IPS-18a (cell line): ENCODE measurements at regions not wholly inside any gene's neighbourhood (a gene's known extent, or its start where the extent isn't known, plus 50 kb on each side); places are given as distances from the start of the nearest gene placed in this dataset.
"Not testable (repeated sequence)": the region's sequence is repeated elsewhere in the genome, so short reads cannot be mapped to it uniquely, and the experiment has no call there.

Source experiments
- H3K27ac ChIP-seq: one replicate; pipeline ENCODE4 v1.5.1; 2013; ENCODE audit warnings: low read length
- H3K27me3 ChIP-seq: one replicate; pipeline ENCODE4 v1.6.1; 2013; ENCODE audit warnings: mild to moderate bottlenecking, low read length; ENCODE audit not compliant: control insufficient read depth, insufficient read depth
- H3K36me3 ChIP-seq: one replicate; pipeline ENCODE4 v1.6.1; 2013; ENCODE audit warnings: low read depth, low read length; ENCODE audit not compliant: control insufficient read depth
- H3K4me1 ChIP-seq: one replicate; pipeline ENCODE4 v1.6.1; 2013; ENCODE audit warnings: low read depth, low read length; ENCODE audit not compliant: control insufficient read depth
- H3K4me3 ChIP-seq: one replicate; pipeline ENCODE4 v1.5.1; 2013; ENCODE audit warnings: low read length
- H3K9ac ChIP-seq: one replicate; pipeline ENCODE4 v1.6.1; 2013; ENCODE audit warnings: mild to moderate bottlenecking, low read length, moderate library complexity
- H3K9me3 ChIP-seq: one replicate; pipeline ENCODE4 v1.6.1; 2013; ENCODE audit warnings: low read depth, low read length; ENCODE audit not compliant: control insufficient read depth

- no peaks in the 10 kb centered on the region for H3K27me3 ChIP-seq
- no peaks in the 10 kb centered on the region for H3K36me3 ChIP-seq
- H3K4me3 ChIP-seq = no peak overlapping the region
- no peaks in the 10 kb centered on the region for H3K9me3 ChIP-seq
- H3K9ac ChIP-seq = no peak overlapping the region
- no peak overlapping the region for H3K27ac ChIP-seq
- no peaks in the 10 kb centered on the region for H3K4me1 ChIP-seq
Measured at GRCh38 chr9:31174681-31175080, 1209.8 kb upstream of the ACO1 start.

GRCh38 chr9:31183866-31184265 lies 1200.6 kb upstream of the ACO1 start:
- Histone ChIP-seq H3K4me3 (no peak overlapping the region), H3K9ac (no peak overlapping the region), H3K27me3 (no peaks in the 10 kb centered on the region), H3K36me3 (no peaks in the 10 kb centered on the region), H3K4me1 (no peaks in the 10 kb centered on the region), H3K9me3 (no peaks in the 10 kb centered on the region), H3K27ac (no peak overlapping the region)

- H3K27ac ChIP-seq = no peak overlapping the region
- H3K4me3 ChIP-seq = no peak overlapping the region
- no peaks in the 10 kb centered on the region for H3K4me1 ChIP-seq
- H3K36me3 ChIP-seq = no peaks in the 10 kb centered on the region
- H3K27me3 ChIP-seq = no peaks in the 10 kb centered on the region
- H3K9ac ChIP-seq = no peak overlapping the region
- no peaks in the 10 kb centered on the region for H3K9me3 ChIP-seq
Measured at GRCh38 chr9:31185831-31186230, 1198.6 kb upstream of the ACO1 start.

- Histone ChIP-seq H3K27me3 (no peaks in the 10 kb centered on the region), H3K9ac (no peak overlapping the region), H3K9me3 (no peaks in the 10 kb centered on the region), H3K36me3 (no peaks in the 10 kb centered on the region), H3K4me1 (no peaks in the 10 kb centered on the region), H3K4me3 (no peak overlapping the region), H3K27ac (no peak overlapping the region)
Measured at GRCh38 chr9:31188496-31188895, 1195.9 kb upstream of the ACO1 start.

GRCh38 chr9:31210978-31211570 lies 1173.4 kb upstream of the ACO1 start:
- H3K36me3 ChIP-seq = no peaks in the 10 kb centered on the region
- no peak overlapping the region for H3K9ac ChIP-seq
- H3K4me1 ChIP-seq = no peaks in the 10 kb centered on the region
- H3K27me3 ChIP-seq = no peaks in the 10 kb centered on the region
- H3K4me3 ChIP-seq = no peak overlapping the region
- H3K27ac ChIP-seq = no peak overlapping the region
- no peaks in the 10 kb centered on the region for H3K9me3 ChIP-seq

- H3K9me3 ChIP-seq, H3K27me3 ChIP-seq, H3K36me3 ChIP-seq, H3K4me1 ChIP-seq, H3K27ac ChIP-seq, H3K9ac ChIP-seq, H3K4me3 ChIP-seq: not testable (repeated sequence)
Measured at GRCh38 chr9:31229976-31230375, 1154.5 kb upstream of the ACO1 start.

DNA sequence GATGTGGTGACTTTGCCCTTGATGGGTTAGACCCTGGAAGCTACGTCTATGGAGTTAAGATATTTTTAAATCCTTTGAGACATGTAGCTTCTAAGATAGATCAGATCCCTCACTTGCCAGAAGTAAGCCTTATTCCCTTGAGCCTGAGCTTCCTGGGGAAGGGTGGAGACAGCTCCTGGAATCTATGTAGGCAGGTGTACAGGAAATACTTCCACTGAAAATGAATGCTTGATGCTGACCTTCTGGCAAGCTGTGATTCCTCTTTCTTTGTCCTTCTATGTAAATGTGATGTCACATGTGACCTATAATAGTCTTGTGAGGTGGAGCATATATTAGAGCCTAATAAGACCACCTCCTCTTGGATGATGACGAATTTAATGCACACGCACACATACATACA lies 1152.0 kb upstream of the ACO1 start:
- no peaks in the 10 kb centered on the region for H3K9me3 ChIP-seq
- H3K4me3 ChIP-seq = no peak overlapping the region
- H3K9ac ChIP-seq = no peak overlapping the region
- no peaks in the 10 kb centered on the region for H3K27me3 ChIP-seq
- no peaks in the 10 kb centered on the region for H3K4me1 ChIP-seq
- no peaks in the 10 kb centered on the region for H3K36me3 ChIP-seq
- H3K27ac ChIP-seq = no peak overlapping the region

DNA sequence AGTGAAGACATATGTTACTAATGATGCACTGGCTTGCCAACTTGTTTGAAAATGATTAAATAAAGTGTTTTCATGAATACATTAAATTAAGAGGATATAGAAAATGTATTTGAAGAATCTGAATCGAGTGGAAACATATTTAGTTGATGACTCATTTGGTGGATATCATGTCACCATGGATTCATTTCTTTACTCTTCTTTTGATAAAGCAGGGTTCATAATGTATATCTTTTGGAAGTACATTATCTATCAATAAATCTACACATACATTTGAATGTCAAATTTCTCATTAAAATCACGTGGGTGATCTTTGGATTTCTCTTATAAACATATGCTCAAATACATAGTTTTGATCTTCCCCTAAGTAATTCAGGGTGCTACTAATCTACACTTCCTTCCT lies 1148.1 kb upstream of the ACO1 start:
- Histone ChIP-seq H3K9ac (no peak overlapping the region), H3K4me3 (no peak overlapping the region), H3K36me3 (no peaks in the 10 kb centered on the region), H3K27ac (no peak overlapping the region), H3K27me3 (no peaks in the 10 kb centered on the region), H3K4me1 (no peaks in the 10 kb centered on the region), H3K9me3 (no peaks in the 10 kb centered on the region)

DNA sequence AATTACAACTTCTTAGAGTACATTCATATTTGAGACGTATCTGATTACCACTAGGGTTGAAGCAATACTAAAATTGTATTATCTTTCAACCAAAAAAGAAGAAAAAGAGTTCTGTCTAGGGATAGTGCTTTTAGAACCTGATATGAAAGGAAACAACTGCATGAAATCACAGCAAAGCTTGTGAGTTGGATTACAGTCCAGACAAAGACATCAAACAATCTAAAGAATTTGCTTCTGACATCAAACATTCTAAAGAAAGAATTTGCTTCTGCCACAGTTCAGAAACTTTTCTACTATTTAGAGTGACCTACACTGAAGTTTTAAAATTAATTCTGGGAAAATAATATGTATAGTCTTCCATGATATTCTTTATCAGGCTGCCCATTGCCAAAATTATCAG lies 1141.1 kb upstream of the ACO1 start:
- Histone ChIP-seq H3K27me3 (no peaks in the 10 kb centered on the region), H3K27ac (no peak overlapping the region), H3K36me3 (no peaks in the 10 kb centered on the region), H3K9ac (no peak overlapping the region), H3K4me1 (no peaks in the 10 kb centered on the region), H3K4me3 (no peak overlapping the region), H3K9me3 (no peaks in the 10 kb centered on the region)

- Histone ChIP-seq H3K27ac (no peak overlapping the region), H3K36me3 (no peaks in the 10 kb centered on the region), H3K4me1 (no peaks in the 10 kb centered on the region), H3K27me3 (no peaks in the 10 kb centered on the region), H3K9ac (no peak overlapping the region), H3K4me3 (no peak overlapping the region), H3K9me3 (no peaks in the 10 kb centered on the region)
Measured at GRCh38 chr9:31248156-31248555, 1136.3 kb upstream of the ACO1 start.

- H3K36me3 ChIP-seq = no peaks in the 10 kb centered on the region
- no peak overlapping the region for H3K9ac ChIP-seq
- no peak overlapping the region for H3K27ac ChIP-seq
- H3K27me3 ChIP-seq = no peaks in the 10 kb centered on the region
- H3K4me1 ChIP-seq = no peaks in the 10 kb centered on the region
- no peaks in the 10 kb centered on the region for H3K9me3 ChIP-seq
- H3K4me3 ChIP-seq = no peak overlapping the region
Measured at GRCh38 chr9:31251386-31251785, 1133.1 kb upstream of the ACO1 start.

- Histone ChIP-seq H3K27ac (no peak overlapping the region), H3K36me3 (no peaks in the 10 kb centered on the region), H3K9me3 (no peaks in the 10 kb centered on the region), H3K27me3 (no peaks in the 10 kb centered on the region), H3K4me1 (no peaks in the 10 kb centered on the region), H3K4me3 (no peak overlapping the region), H3K9ac (no peak overlapping the region)
Measured at GRCh38 chr9:31253800-31254762, 1130.4 kb upstream of the ACO1 start.
